K562 (cell line): ENCODE measurements at regions not wholly inside any gene's neighbourhood (a gene's known extent, or its start where the extent isn't known, plus 50 kb on each side); places are given as distances from the start of the nearest gene placed in this dataset.

ENCODE experiments used
- ATAC-seq: fragments of 200-7000 bp; cut with Tn5 transposase; 3 replicates; pipeline ENCODE4 v1.9.1; 2020; ENCODE audit warnings: moderate library complexity
- BruUV-seq: library from RNA; stranded (reverse); fragments of 400-500 nt; replicated peaks from 2 replicates; lab custom pipeline; 2021; lab: Mats Ljungman, UMichigan
- CTCF ChIA-PET: fragments of 300-600 bp; formaldehyde crosslinking; extraction: SDS; loops from one replicate; lab custom pipeline; 2021; ENCODE audit warnings: low intra/inter-chr PET ratio; lab: Yijun Ruan, JAX
- POLR2A ChIA-PET: fragments of 300-600, 350-650 bp; sonication (Branson Sonifier 250); formaldehyde crosslinking; extraction: SDS; loops from one replicate; lab custom pipeline; 2021; ENCODE audit warnings: antibody characterized with exemption, inconsistent platforms; lab: Yijun Ruan, JAX
- DNase-seq, 4 experiments: peaks; one replicate each; pipeline versions ENCODE4 v3.0.0 to v3.0.0-alpha.2; 2011 to 2018; ENCODE audit warnings: low spot score in 3 of 4, mixed read lengths in 3 of 4; ENCODE audit errors: extremely low read depth in 1 of 4
- FAIRE-seq: peaks from 2 replicates; lab custom pipeline; 2011; peaks lifted over from hg19 to GRCh38; lab: Jason Lieb, UNC
- H2AFZ ChIP-seq: 2 replicates; pipeline ENCODE4 v1.6.0; 2011; ENCODE audit warnings: low read depth, low read length, control low read depth, inconsistent platforms
- H3K27ac ChIP-seq: fragments of 200-600 bp; 3 replicates; pipeline ENCODE4 v1.8.0; 2011; ENCODE audit warnings: low read depth, mild to moderate bottlenecking, control low read depth, inconsistent platforms, low read length, moderate library complexity, mixed read lengths; ENCODE audit errors: extremely low read depth
- H3K27me3 ChIP-seq, 2 experiments: fragments of 300-600 bp in 1 of 2; 2 replicates in 1 of 2; 3 replicates in 1 of 2; pipeline versions ENCODE4 v1.6.0 to v1.8.0; 2011; ENCODE audit warnings: inconsistent platforms in 2 of 2, low read length in 2 of 2, mild to moderate bottlenecking in 1 of 2, mixed read lengths in 1 of 2, moderate library complexity in 1 of 2; ENCODE audit not compliant: control insufficient read depth in 2 of 2, insufficient read depth in 2 of 2
- H3K36me3 ChIP-seq: fragments of 300-600 bp; 3 replicates; pipeline ENCODE4 v1.8.0; 2011; ENCODE audit warnings: mild to moderate bottlenecking, low read length, inconsistent platforms; ENCODE audit not compliant: control insufficient read depth, insufficient read depth
- H3K4me1 ChIP-seq, 2 experiments: fragments of 200-600 bp in 1 of 2; replicated peaks in 1 of 2; 2 replicates in 1 of 2; 3 replicates in 1 of 2; pipeline versions ENCODE4 v1.5.1 to v1.8.0; 2011; ENCODE audit warnings: inconsistent platforms in 2 of 2, low read length in 2 of 2, mild to moderate bottlenecking in 1 of 2, mixed read lengths in 1 of 2, moderate library complexity in 1 of 2; ENCODE audit not compliant: control insufficient read depth in 2 of 2, insufficient read depth in 2 of 2
- H3K4me2 ChIP-seq: 2 replicates; pipeline ENCODE4 v1.6.1; 2011; ENCODE audit warnings: low read length, control low read depth, inconsistent platforms, mixed read lengths; ENCODE audit not compliant: insufficient read depth
- H3K4me3 ChIP-seq: fragments of 200-600 bp; sonication (generic), shearing (Covaris generic); 2 replicates; pipeline ENCODE4 v1.5.1; 2016; ENCODE audit warnings: control low read depth, inconsistent platforms
- H3K79me2 ChIP-seq: fragments of 200-600 bp; 3 replicates; pipeline ENCODE4 v1.8.0; 2011; ENCODE audit warnings: low read length, inconsistent platforms; ENCODE audit not compliant: control insufficient read depth, insufficient read depth
- H3K9ac ChIP-seq, 2 experiments: 2 replicates each; pipeline versions ENCODE4 v1.6.0 to v1.6.1; 2011; ENCODE audit warnings: low read depth in 2 of 2, low read length in 2 of 2, control low read depth in 1 of 2, inconsistent platforms in 1 of 2, mild to moderate bottlenecking in 1 of 2, mixed read lengths in 1 of 2; ENCODE audit not compliant: insufficient read depth in 1 of 2
- H3K9me1 ChIP-seq: one replicate; pipeline ENCODE4 v1.6.0; 2011; ENCODE audit warnings: inconsistent platforms, mild to moderate bottlenecking, low read length, moderate library complexity; ENCODE audit not compliant: control insufficient read depth, insufficient read depth
- H3K9me3 ChIP-seq: replicated peaks from 2 replicates; pipeline ENCODE4 v1.5.1; 2011; ENCODE audit warnings: low read depth, low read length, inconsistent platforms; ENCODE audit not compliant: control insufficient read depth, insufficient read depth
- H4K20me1 ChIP-seq: replicated peaks from 2 replicates; pipeline ENCODE4 v1.6.1; 2011; ENCODE audit warnings: low read length, inconsistent platforms, mixed read lengths; ENCODE audit not compliant: control insufficient read depth, insufficient read depth
- ARID2 ChIP-seq: fragments of 450-650 bp; IDR thresholded peaks from 2 replicates; pipeline ENCODE4 v1.6.1; 2017; ENCODE audit warnings: antibody characterized with exemption, mild to moderate bottlenecking
- CBX3 ChIP-seq, 2 experiments: IDR thresholded peaks; 1 replicate in 1 of 2; 2 replicates in 1 of 2; pipeline ENCODE4 v1.6.1; 2012; ENCODE audit warnings: inconsistent platforms in 2 of 2, low read length in 2 of 2, borderline replicate concordance in 1 of 2, control low read depth in 1 of 2
- ETS1 ChIP-seq: conservative IDR thresholded peaks from 2 replicates; pipeline ENCODE4 v1.6.1; 2011; ENCODE audit warnings: low read depth, mild to moderate bottlenecking, low read length; ENCODE audit not compliant: control insufficient read depth
- ETV6 ChIP-seq, 3 experiments: fragments of 150-350 bp in 1 of 3; sonication (generic) in 1 of 3; formaldehyde crosslinking in 1 of 3; IDR thresholded peaks; 2 replicates each; pipeline versions ENCODE4 v1.6.1 to v1.8.0; 2014 to 2022; ENCODE audit warnings: borderline replicate concordance in 2 of 3, low read depth in 2 of 3, antibody characterized with exemption in 1 of 3, low read length in 1 of 3, mild to moderate bottlenecking in 1 of 3, missing genetic modification reagents in 1 of 3
- EZH2 ChIP-seq: IDR thresholded peaks from 2 replicates; pipeline ENCODE4 v1.6.1; 2012; ENCODE audit warnings: low read depth, mild to moderate bottlenecking, inconsistent platforms, low read length, borderline replicate concordance
- HNRNPH1 ChIP-seq: fragments of 200-400 bp; formaldehyde crosslinking; optimal IDR thresholded peaks from 2 replicates; pipeline ENCODE3; 2017; ENCODE audit warnings: low read depth, mild to moderate bottlenecking, low read length, moderate library complexity
- IRF9 ChIP-seq: fragments of 450-650 bp; IDR thresholded peaks from 2 replicates; pipeline ENCODE4 v1.6.1; 2016; ENCODE audit warnings: missing biosample characterization, missing genetic modification characterization
- KHSRP ChIP-seq: fragments of 450-650 bp; IDR thresholded peaks from 2 replicates; pipeline ENCODE4 v1.6.1; 2017
- NONO ChIP-seq, 2 experiments: fragments of 200-400 bp in 1 of 2; fragments of 450-650 bp in 1 of 2; formaldehyde crosslinking in 1 of 2; IDR thresholded peaks; 2 replicates each; pipeline ENCODE4 v1.6.1; 2017; ENCODE audit warnings: low read depth in 2 of 2, mild to moderate bottlenecking in 2 of 2, moderate library complexity in 2 of 2, low read length in 1 of 2
- PCBP1 ChIP-seq: fragments of 200-400 bp; formaldehyde crosslinking; IDR thresholded peaks from 2 replicates; pipeline ENCODE4 v1.6.1; 2018; ENCODE audit warnings: mild to moderate bottlenecking, low read depth, low read length; ENCODE audit not compliant: poor library complexity, severe bottlenecking
- PREB ChIP-seq: sonication (generic); formaldehyde crosslinking; IDR thresholded peaks from 2 replicates; pipeline ENCODE4 v1.8.1; 2023; ENCODE audit warnings: mild to moderate bottlenecking, missing genetic modification reagents
- PTRF ChIP-seq: fragments of 450-650 bp; IDR thresholded peaks from 2 replicates; pipeline ENCODE4 v1.6.1; 2016; ENCODE audit warnings: mild to moderate bottlenecking, missing genetic modification characterization, missing compliant biosample characterization
- SIX5 ChIP-seq, 2 experiments: IDR thresholded peaks; 2 replicates each; pipeline ENCODE4 v1.6.1; 2011; ENCODE audit warnings: low read length in 2 of 2, borderline replicate concordance in 1 of 2, low read depth in 1 of 2, mild to moderate bottlenecking in 1 of 2, moderate library complexity in 1 of 2; ENCODE audit not compliant: insufficient read depth in 1 of 2
- SNRNP70 ChIP-seq: fragments of 200-400 bp; formaldehyde crosslinking; optimal IDR thresholded peaks from 2 replicates; pipeline ENCODE3; 2017; ENCODE audit warnings: low read depth, low read length
- ZNF12 ChIP-seq: sonication (generic); formaldehyde crosslinking; IDR thresholded peaks from 2 replicates; pipeline ENCODE4 v1.4.0; 2020; ENCODE audit warnings: mild to moderate bottlenecking, missing genetic modification reagents
- ZNF184 ChIP-seq: sonication (generic); formaldehyde crosslinking; IDR thresholded peaks from 2 replicates; pipeline ENCODE4 v1.5.0; 2020; ENCODE audit warnings: missing genetic modification reagents
- ZNF584 ChIP-seq: fragments of 200-800 bp; sonication (Bioruptor generic); IDR thresholded peaks from 2 replicates; pipeline ENCODE4 v1.6.1; 2016; ENCODE audit warnings: low read depth, mild to moderate bottlenecking, missing genetic modification characterization, missing compliant biosample characterization
- WGBS: fragments of 100-300 bp; shearing (Covaris generic); methylation state at CpG from one replicate; pipeline ENCODE4 v1.1.6; 2016; ENCODE audit warnings: low coverage, mixed read lengths; ENCODE audit not compliant: insufficient coverage; ENCODE audit errors: missing lambda C conversion rate; 5-methylcytosine and 5-hydroxymethylcytosine counted together
- in situ Hi-C: fragments of 300-500 bp; cut with MboI; formaldehyde crosslinking; loops from 4 replicates; pipeline ENCODE4 v1.15.0; 2018; ENCODE audit warnings: inconsistent platforms, mixed read lengths
- intact Hi-C: fragments of 100-400 bp; cut with micrococcal nuclease; formaldehyde crosslinking; loops from 2 replicates; pipeline ENCODE4 v1.14.2; 2022
- TF ChIP-seq, protein P1 (sequence below): fragments of 450-650 bp; IDR thresholded peaks from 2 replicates; pipeline ENCODE4 v1.6.1; 2018; ENCODE audit warnings: mild to moderate bottlenecking, low read depth; ENCODE audit not compliant: partially characterized antibody

DNA sequence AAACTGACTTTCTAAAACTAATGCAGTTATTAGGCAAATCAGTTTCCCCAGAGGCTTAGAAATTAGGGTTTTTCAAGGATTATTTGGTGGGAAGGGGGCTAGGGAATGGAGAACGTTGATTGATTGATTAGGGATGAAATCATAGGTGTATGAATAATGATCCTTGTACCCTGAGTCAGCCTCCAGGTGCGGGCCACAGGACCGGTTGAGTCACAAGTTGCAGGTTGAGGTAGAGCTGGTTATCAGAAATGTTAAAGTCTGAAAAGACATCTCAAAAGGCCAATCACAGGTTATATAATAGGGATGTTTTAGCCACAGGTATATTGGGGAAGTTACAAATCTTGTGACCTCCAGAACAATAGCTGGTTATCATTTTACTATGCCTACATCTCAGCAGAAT, 341.8 kb upstream of the GULP1 start:
- no peaks in the 10 kb centered on the region for H4K20me1 ChIP-seq
- BruUV-seq = no TSS peak
- in situ Hi-C loops = no loop called here
- CTCF ChIA-PET = no interaction called here
- TF ChIP-seq SNRNP70 (no peak), IRF9 (tag) (no peak), KHSRP (no peak), ZNF184 (no peak), HNRNPH1 (no peak), ETV6 (IDR thresholded peaks at IDR 0.05; ENCODE audit: borderline replicate concordance in 1 of 2, low read depth in 2 of 2, low read length in 1 of 2) (no peak), ETV6 (CRISPR knock-in tag; IDR thresholded peaks at IDR 0.05; ENCODE audit: borderline replicate concordance) (no peak), ARID2 (no peak), EZH2 (no peak), SIX5 (IDR thresholded peaks at IDR 0.05; ENCODE audit: borderline replicate concordance in 1 of 2, insufficient read depth in 1 of 2, low read depth in 1 of 2, low read length in 2 of 2) (no peak), ZNF584 (no peak), PREB (no peak), CBX3 (IDR thresholded peaks at IDR 0.05; ENCODE audit: borderline replicate concordance in 1 of 2, low read length in 2 of 2) (no peak), ETS1 (no peak), PCBP1 (no peak), PTRF (tag) (no peak), NONO (IDR thresholded peaks at IDR 0.05; ENCODE audit: low read depth in 2 of 2, low read length in 1 of 2) (no peak), ZNF12 (CRISPR knock-in tag) (no peak)
- TF ChIP-seq, protein P1, sequence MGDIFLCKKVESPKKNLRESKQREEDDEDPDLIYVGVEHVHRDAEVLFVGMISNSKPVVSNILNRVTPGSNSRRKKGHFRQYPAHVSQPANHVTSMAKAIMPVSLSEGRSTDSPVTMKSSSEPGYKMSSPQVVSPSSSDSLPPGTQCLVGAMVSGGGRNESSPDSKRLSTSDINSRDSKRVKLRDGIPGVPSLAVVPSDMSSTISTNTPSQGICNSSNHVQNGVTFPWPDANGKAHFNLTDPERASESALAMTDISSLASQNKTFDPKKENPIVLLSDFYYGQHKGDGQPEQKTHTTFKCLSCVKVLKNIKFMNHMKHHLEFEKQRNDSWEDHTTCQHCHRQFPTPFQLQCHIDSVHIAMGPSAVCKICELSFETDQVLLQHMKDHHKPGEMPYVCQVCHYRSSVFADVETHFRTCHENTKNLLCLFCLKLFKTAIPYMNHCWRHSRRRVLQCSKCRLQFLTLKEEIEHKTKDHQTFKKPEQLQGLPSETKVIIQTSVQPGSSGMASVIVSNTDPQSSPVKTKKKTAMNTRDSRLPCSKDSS = no peak
- TF ChIP-seq, all 486 proteins: peak for 0
- POLR2A ChIA-PET = no interaction called here
- H3K27me3 ChIP-seq = no peaks in the 10 kb centered on the region
- no peak overlapping the region for H3K9ac ChIP-seq
- H3K36me3 ChIP-seq = no peaks in the 10 kb centered on the region
- no peaks in the 10 kb centered on the region for H3K9me3 ChIP-seq
- 0% methylated on average over 3 of the region's 3 CpGs for WGBS
- no peak overlapping the region for H3K4me2 ChIP-seq
- ATAC-seq = no peak
- no peak overlapping the region for H3K4me3 ChIP-seq
- H3K79me2 ChIP-seq = no peaks in the 10 kb centered on the region
- DNase-seq = no peak
- H2AFZ ChIP-seq = no peak overlapping the region
- no peak overlapping the region for H3K27ac ChIP-seq
- H3K9me1 ChIP-seq = no peaks in the 10 kb centered on the region
- no peak for FAIRE-seq
- intact Hi-C loops = no loop called here
- no peaks in the 10 kb centered on the region for H3K4me1 ChIP-seq
